GM12878 (cell line): ENCODE measurements at regions not wholly inside any gene's neighbourhood (a gene's known extent, or its start where the extent isn't known, plus 50 kb on each side); places are given as distances from the start of the nearest gene placed in this dataset.

ENCODE experiments used
- ATAC-seq: fragments of 200-7000 bp; cut with Tn5 transposase; 3 replicates; pipeline ENCODE4 v1.9.1; 2020; ENCODE audit warnings: mild to moderate bottlenecking, moderate library complexity
- BruUV-seq: library from RNA; stranded (reverse); fragments of 400-500 nt; replicated peaks from 2 replicates; lab custom pipeline; 2021; lab: Mats Ljungman, UMichigan
- CTCF ChIA-PET: fragments of 300-600 bp; sonication (Branson Sonifier 250); formaldehyde crosslinking; extraction: SDS; loops from one replicate; lab custom pipeline; 2021; ENCODE audit warnings: inconsistent platforms; lab: Yijun Ruan, JAX
- POLR2A ChIA-PET: fragments of 350-600 bp; formaldehyde crosslinking; extraction: SDS; loops from one replicate; lab custom pipeline; 2021; ENCODE audit warnings: inconsistent platforms; lab: Charles Lee
- RAD21 ChIA-PET: fragments of 300-600 bp; sonication (Branson Sonifier 250); formaldehyde crosslinking; loops from one replicate; lab custom pipeline; 2023; ENCODE audit warnings: antibody characterized with exemption; ENCODE audit not compliant: unreplicated experiment; lab: Charles Lee
- SMC1A ChIA-PET: fragments of 300-600 bp; sonication (Branson Sonifier 250); formaldehyde crosslinking; loops from one replicate; lab custom pipeline; 2023; ENCODE audit not compliant: unreplicated experiment, uncharacterized antibody; lab: Charles Lee
- DNase-seq: peaks from one replicate; pipeline ENCODE4 v3.0.0-alpha.2; 2011; ENCODE audit warnings: low read depth, low spot score
- FAIRE-seq: peaks from 3 replicates; lab custom pipeline; 2011; peaks lifted over from hg19 to GRCh38; lab: Jason Lieb, UNC
- H2AFZ ChIP-seq: 2 replicates; pipeline ENCODE4 v1.6.0; 2011; ENCODE audit warnings: low read depth, low read length, control low read depth; ENCODE audit not compliant: control insufficient read depth
- H3K27ac ChIP-seq: 2 replicates; pipeline ENCODE4 v1.5.1; 2011; ENCODE audit warnings: control low read depth; ENCODE audit not compliant: control insufficient read depth, insufficient read depth
- H3K27me3 ChIP-seq, 2 experiments: replicated peaks in 1 of 2; 2 replicates each; pipeline versions ENCODE4 v1.6.0 to v1.6.1; 2011; ENCODE audit warnings: low read length in 1 of 2; ENCODE audit not compliant: control insufficient read depth in 2 of 2, insufficient read depth in 2 of 2
- H3K36me3 ChIP-seq, 2 experiments: 2 replicates each; pipeline ENCODE4 v1.5.1; 2011; ENCODE audit warnings: low read length in 1 of 2; ENCODE audit not compliant: control insufficient read depth in 2 of 2, insufficient read depth in 2 of 2
- H3K4me1 ChIP-seq: 2 replicates; pipeline ENCODE4 v1.6.1; 2011; ENCODE audit warnings: mild to moderate bottlenecking, low read length, moderate library complexity, mixed read lengths; ENCODE audit not compliant: control insufficient read depth, insufficient read depth
- H3K4me2 ChIP-seq: 2 replicates; pipeline ENCODE4 v1.6.0; 2011; ENCODE audit warnings: control low read depth; ENCODE audit not compliant: control insufficient read depth, insufficient read depth
- H3K4me3 ChIP-seq: fragments of 200-600 bp; sonication (generic); 2 replicates; pipeline ENCODE4 v1.5.1; 2016
- H3K79me2 ChIP-seq: 2 replicates; pipeline ENCODE4 v1.6.0; 2011; ENCODE audit warnings: low read length; ENCODE audit not compliant: control insufficient read depth, insufficient read depth
- H3K9ac ChIP-seq: 2 replicates; pipeline ENCODE4 v1.8.0; 2011; ENCODE audit warnings: low read length, control low read depth, mixed read lengths; ENCODE audit not compliant: control insufficient read depth, insufficient read depth
- H3K9me3 ChIP-seq: replicated peaks from 3 replicates; pipeline ENCODE4 v1.5.1; 2011; ENCODE audit warnings: mild to moderate bottlenecking, low read length; ENCODE audit not compliant: control insufficient read depth, insufficient read depth
- H4K20me1 ChIP-seq: 2 replicates; pipeline ENCODE4 v1.6.0; 2011; ENCODE audit not compliant: control insufficient read depth, insufficient read depth
- ASH2L ChIP-seq: fragments of 300-600, 200-600 bp; sonication (generic); IDR thresholded peaks from 2 replicates; pipeline ENCODE4 v1.6.1; 2017; ENCODE audit warnings: low read depth, mild to moderate bottlenecking, borderline replicate concordance
- CHD1 ChIP-seq: IDR thresholded peaks from 2 replicates; pipeline ENCODE4 v1.6.1; 2012; ENCODE audit warnings: low read depth, low read length, improper control_type of control experiment
- CUX1 ChIP-seq: IDR thresholded peaks from 2 replicates; pipeline ENCODE4 v1.6.1; 2012; ENCODE audit warnings: improper control_type of control experiment, low read depth, low read length; ENCODE audit not compliant: insufficient replicate concordance
- KLF5 ChIP-seq: fragments of 450-650 bp; IDR thresholded peaks from 2 replicates; pipeline ENCODE4 v1.6.1; 2014; ENCODE audit warnings: mild to moderate bottlenecking; ENCODE audit not compliant: partially characterized antibody
- MAX ChIP-seq: IDR thresholded peaks from 2 replicates; pipeline ENCODE4 v1.6.1; 2012; ENCODE audit warnings: low read depth, low read length, improper control_type of control experiment
- MLLT1 ChIP-seq: fragments of 450-650 bp; IDR thresholded peaks from 2 replicates; pipeline ENCODE4 v1.6.1; 2016; ENCODE audit warnings: mild to moderate bottlenecking
- RCOR1 ChIP-seq: conservative IDR thresholded peaks from 2 replicates; pipeline ENCODE4 v1.6.1; 2012; ENCODE audit warnings: low read depth, low read length, improper control_type of control experiment
- ZBTB11 ChIP-seq: fragments of 450-650 bp; formaldehyde crosslinking; IDR thresholded peaks from 2 replicates; pipeline ENCODE4 v1.5.0; 2022; ENCODE audit warnings: mild to moderate bottlenecking, missing genetic modification characterization
- ZNF207 ChIP-seq: fragments of 450-650 bp; IDR thresholded peaks from 2 replicates; pipeline ENCODE4 v1.6.1; 2014; ENCODE audit warnings: antibody characterized with exemption, mild to moderate bottlenecking, borderline replicate concordance
- WGBS: methylation state at CpG from one replicate; pipeline ENCODE4 v1.1.6; 2016; ENCODE audit warnings: low lambda C conversion rate; ENCODE audit not compliant: insufficient replicate concordance, insufficient coverage; ENCODE audit errors: missing lambda C conversion rate; 5-methylcytosine and 5-hydroxymethylcytosine counted together
- in situ Hi-C: fragments of 300-500 bp; cut with MboI; formaldehyde crosslinking; loops from 9 replicates; pipeline ENCODE4 v1.14.3; 2018; ENCODE audit warnings: mixed read lengths
- intact Hi-C: fragments of 100-400 bp; cut with micrococcal nuclease; formaldehyde crosslinking; loops from one replicate; pipeline ENCODE4 v1.14.2; 2022; ENCODE audit not compliant: unreplicated experiment

- H3K4me3 ChIP-seq, result no peak overlapping the region
- ChIA-PET SMC1A (no interaction called here), CTCF (no interaction called here), RAD21 (no interaction called here), POLR2A (no interaction called here)
- no peaks in the 10 kb centered on the region; a peak in 1 of 4 replicates for H3K27me3 ChIP-seq
- H3K27ac ChIP-seq, result no peak overlapping the region
- no peaks in the 10 kb centered on the region for H3K36me3 ChIP-seq
- 0% methylated on average over 3 of the region's 3 CpGs for WGBS
- H3K4me2 ChIP-seq, result no peak overlapping the region
- TF ChIP-seq MLLT1 (no peak), CHD1 (no peak), ZBTB11 (CRISPR knock-in tag) (no peak), RCOR1 (no peak), CUX1 (no peak), MAX (no peak), KLF5 (no peak), ASH2L (no peak), ZNF207 (no peak)
- no peak for ATAC-seq
- H4K20me1 ChIP-seq, result no peaks in the 10 kb centered on the region
- DNase-seq, result no peak
- no peak for FAIRE-seq
- no TSS peak for BruUV-seq
- no peaks in the 10 kb centered on the region for H3K79me2 ChIP-seq
- intact Hi-C loops (no loop called here), in situ Hi-C loops (no loop called here)
- no peaks in the 10 kb centered on the region for H3K9me3 ChIP-seq
- H3K4me1 ChIP-seq, result no peaks in the 10 kb centered on the region
- no peak overlapping the region for H3K9ac ChIP-seq
- no peak overlapping the region for H2AFZ ChIP-seq
Observed at GRCh38 chr15:79635897-79636561, 203.9 kb downstream of the MINAR1 start.
